ENCODE measurements at regions not wholly inside any gene's neighbourhood (a gene's known extent, or its start where the extent isn't known, plus 50 kb on each side); places are given as distances from the start of the nearest gene placed in this dataset.

DNA sequence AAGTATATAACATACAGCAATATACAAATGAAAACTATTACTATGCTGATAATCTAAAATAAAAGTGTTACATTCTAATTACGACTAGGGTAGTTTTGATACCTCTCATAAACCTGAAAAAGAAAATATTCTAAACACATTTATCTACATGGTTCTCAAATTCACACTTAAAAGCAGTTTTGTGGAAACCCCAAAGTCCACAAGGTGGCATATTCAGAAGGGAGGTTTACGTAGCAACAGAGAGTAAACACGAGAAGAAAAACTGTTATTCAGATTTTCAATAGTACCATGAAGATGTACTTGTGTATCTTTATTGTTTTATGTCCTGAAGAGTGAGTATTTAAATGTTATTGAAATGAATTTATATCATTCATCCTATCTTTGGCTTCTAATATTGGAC lies 275.9 kb upstream of the KLHL1 start:
- TF ChIP-seq, protein P1, sequence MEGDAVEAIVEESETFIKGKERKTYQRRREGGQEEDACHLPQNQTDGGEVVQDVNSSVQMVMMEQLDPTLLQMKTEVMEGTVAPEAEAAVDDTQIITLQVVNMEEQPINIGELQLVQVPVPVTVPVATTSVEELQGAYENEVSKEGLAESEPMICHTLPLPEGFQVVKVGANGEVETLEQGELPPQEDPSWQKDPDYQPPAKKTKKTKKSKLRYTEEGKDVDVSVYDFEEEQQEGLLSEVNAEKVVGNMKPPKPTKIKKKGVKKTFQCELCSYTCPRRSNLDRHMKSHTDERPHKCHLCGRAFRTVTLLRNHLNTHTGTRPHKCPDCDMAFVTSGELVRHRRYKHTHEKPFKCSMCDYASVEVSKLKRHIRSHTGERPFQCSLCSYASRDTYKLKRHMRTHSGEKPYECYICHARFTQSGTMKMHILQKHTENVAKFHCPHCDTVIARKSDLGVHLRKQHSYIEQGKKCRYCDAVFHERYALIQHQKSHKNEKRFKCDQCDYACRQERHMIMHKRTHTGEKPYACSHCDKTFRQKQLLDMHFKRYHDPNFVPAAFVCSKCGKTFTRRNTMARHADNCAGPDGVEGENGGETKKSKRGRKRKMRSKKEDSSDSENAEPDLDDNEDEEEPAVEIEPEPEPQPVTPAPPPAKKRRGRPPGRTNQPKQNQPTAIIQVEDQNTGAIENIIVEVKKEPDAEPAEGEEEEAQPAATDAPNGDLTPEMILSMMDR (IDR thresholded peaks at IDR 0.05), result no peak
- TF ChIP-seq POLR2A (IDR thresholded peaks at IDR 0.05), result no peak

Measured in ovary (tissue), 3 donors.